MM.1S (cell line): ENCODE measurements at regions not wholly inside any gene's neighbourhood (a gene's known extent, or its start where the extent isn't known, plus 50 kb on each side); places are given as distances from the start of the nearest gene placed in this dataset.

Experiments
- CTCF ChIP-seq: fragments of 300-600 bp; sonication (generic); IDR thresholded peaks from 2 replicates; pipeline ENCODE4 v1.5.1; 2016; ENCODE audit warnings: antibody characterized with exemption, low read length, mixed read lengths
- EZH2 ChIP-seq: fragments of 300-600 bp; sonication (generic); optimal IDR thresholded peaks from 2 replicates; pipeline ENCODE3; 2017; ENCODE audit warnings: low read depth, mild to moderate bottlenecking, antibody characterized with exemption, low read length, mixed read lengths
- EZH2phosphoT487 ChIP-seq: fragments of 300-600 bp; sonication (generic); IDR thresholded peaks from 2 replicates; pipeline ENCODE4 v1.6.1; 2018; ENCODE audit warnings: antibody characterized with exemption, low read length

GRCh38 chr13:85362980-85363379 is 436.2 kb downstream of the SLITRK6 start:
- TF ChIP-seq CTCF (no peak), EZH2 (no peak), EZH2phosphoT487 (no peak)
